ENCODE measurements at regions not wholly inside any gene's neighbourhood (a gene's known extent, or its start where the extent isn't known, plus 50 kb on each side); places are given as distances from the start of the nearest gene placed in this dataset.

GRCh38 chr9:81213456-81213855 lies 475.9 kb downstream of the TLE1 start (continued):
- TF ChIP-seq EP300 (IDR thresholded peaks at IDR 0.05; ENCODE audit: borderline replicate concordance in 1 of 2, control insufficient read depth in 1 of 2, low read depth in 2 of 2, low read length in 2 of 2) (no peak), ZNF687 (IDR thresholded peaks at IDR 0.05) (no peak), CBX3 (IDR thresholded peaks at IDR 0.05; ENCODE audit: borderline replicate concordance, low read depth) (no peak), SIX5 (IDR thresholded peaks at IDR 0.05; ENCODE audit: low read depth, low read length, severe bottlenecking) (no peak)

GRCh38 chr9:81211741-81212140 lies 477.6 kb downstream of the TLE1 start:
- RAD21 ChIA-PET (ENCODE audit: unreplicated experiment): no interaction called here
- Histone ChIP-seq H2AFZ (ENCODE audit: control insufficient read depth, low read depth, low read length) (no peak overlapping the region), H3K27me3 (replicated peaks in 1 of 2; ENCODE audit: control insufficient read depth in 2 of 2, insufficient read depth in 2 of 2, low read length in 1 of 2) (no peaks in the 10 kb centered on the region), H3K36me3 (ENCODE audit: control insufficient read depth in 2 of 2, insufficient read depth in 2 of 2, low read length in 1 of 2) (no peaks in the 10 kb centered on the region), H3K79me2 (ENCODE audit: control insufficient read depth, insufficient read depth, low read length) (no peaks in the 10 kb centered on the region), H3K4me3 (no peak overlapping the region), H3K27ac (ENCODE audit: control insufficient read depth, insufficient read depth) (no peak overlapping the region), H3K9me3 (replicated peaks; ENCODE audit: control insufficient read depth, insufficient read depth, low read length) (no peaks in the 10 kb centered on the region), H3K4me1 (ENCODE audit: control insufficient read depth, insufficient read depth, low read length) (no peaks in the 10 kb centered on the region), H4K20me1 (ENCODE audit: control insufficient read depth, insufficient read depth) (no peaks in the 10 kb centered on the region), H3K9ac (ENCODE audit: control insufficient read depth, insufficient read depth, low read length) (no peak overlapping the region), H3K4me2 (ENCODE audit: control insufficient read depth, insufficient read depth) (no peak overlapping the region)
- no TSS peak for BruUV-seq (replicated peaks)
- 2% methylated on average over 3 of the region's 3 CpGs for WGBS (ENCODE audit: insufficient coverage, insufficient replicate concordance, low lambda C conversion rate, missing lambda C conversion rate)
- DNase-seq (ENCODE audit: low read depth, low spot score) (no peak), ATAC-seq (no peak), FAIRE-seq (no peak)
- in situ Hi-C loops (cut with MboI) (no loop called here), intact Hi-C loops (cut with micrococcal nuclease; ENCODE audit: unreplicated experiment) (no loop called here)
- POLR2A ChIA-PET: no interaction called here
- CTCF ChIA-PET: no interaction called here
- SMC1A ChIA-PET (ENCODE audit: uncharacterized antibody, unreplicated experiment): no interaction called here
- TF ChIP-seq ESRRA (IDR thresholded peaks at IDR 0.05; ENCODE audit: low read length) (no peak), TCF12 (IDR thresholded peaks at IDR 0.05; ENCODE audit: low read depth, low read length) (no peak), ELK1 (IDR thresholded peaks at IDR 0.05; ENCODE audit: low read depth, low read length) (no peak), MYC (IDR thresholded peaks at IDR 0.05; ENCODE audit: insufficient read depth, insufficient read length, insufficient replicate concordance, low read length, severe bottlenecking) (no peak), PKNOX1 (IDR thresholded peaks at IDR 0.05) (no peak), POU2F2 (IDR thresholded peaks at IDR 0.05; ENCODE audit: borderline replicate concordance, low read depth, low read length) (no peak), NBN (IDR thresholded peaks at IDR 0.05) (no peak), SREBF1 (IDR thresholded peaks at IDR 0.05; ENCODE audit: low read length) (no peak), TCF3 (IDR thresholded peaks at IDR 0.05; ENCODE audit: borderline replicate concordance, insufficient read depth, low read depth, low read length) (no peak), HDAC6 (IDR thresholded peaks at IDR 0.05; ENCODE audit: unreplicated experiment) (no peak)

All from GM12878 (cell line).